Testis (tissue), 2 donors: ENCODE measurements at regions not wholly inside any gene's neighbourhood (a gene's known extent, or its start where the extent isn't known, plus 50 kb on each side); places are given as distances from the start of the nearest gene placed in this dataset.
A peak's percentile ranks its signal among the peaks of the same experiment; 100 is the strongest.

Experiments
- DNase-seq: peaks from one replicate; pipeline ENCODE4 v3.0.0-alpha.2; 2019
- H3K27ac ChIP-seq, 2 donors: fragments of 200-600 bp; sonication (generic); one replicate each; pipeline ENCODE4 v1.5.1; 2019
- H3K27me3 ChIP-seq: fragments of 200-600 bp; sonication (generic); one replicate; pipeline ENCODE4 v1.5.1; 2019
- H3K36me3 ChIP-seq: fragments of 200-600 bp; sonication (generic); one replicate; pipeline ENCODE4 v1.5.1; 2017; ENCODE audit warnings: low read depth; ENCODE audit errors: missing control alignments
- H3K4me1 ChIP-seq: fragments of 200-600 bp; sonication (generic); one replicate; pipeline ENCODE4 v1.5.1; 2019
- H3K4me3 ChIP-seq, 2 donors: fragments of 200-600 bp; sonication (generic); one replicate each; pipeline ENCODE4 v1.5.1; 2017 to 2019
- H3K9me3 ChIP-seq: fragments of 200-600 bp; sonication (generic); one replicate; pipeline ENCODE4 v1.5.1; 2017
- CTCF ChIP-seq, 3 experiments: fragments of 450-650 bp in 2 of 3; fragments of 200-600 bp in 1 of 3; sonication (generic) in 1 of 3; IDR thresholded peaks; one replicate each; pipeline ENCODE4 v1.5.1; 2016 to 2019; ENCODE audit warnings: antibody characterized with exemption in 3 of 3, mild to moderate bottlenecking in 2 of 3, moderate library complexity in 1 of 3
- POLR2A ChIP-seq: fragments of 450-650 bp; IDR thresholded peaks from one replicate; pipeline ENCODE4 v1.6.1; 2017; ENCODE audit warnings: antibody characterized with exemption, mild to moderate bottlenecking, moderate library complexity
- WGBS, 2 donors: methylation state at CpG; one replicate each; pipeline ENCODE4 v1.1.5; 2018; 5-methylcytosine and 5-hydroxymethylcytosine counted together
- intact Hi-C: fragments of 100-400 bp; cut with DNase I; formaldehyde crosslinking; loops from one replicate; pipeline ENCODE4 v1.15.1; 2023; ENCODE audit warnings: low total_unique reads

GRCh38 chr14:81989211-81989610, 455.6 kb upstream of the SEL1L start:
- DNase-seq = no peak
- H3K27ac ChIP-seq = no peak overlapping the region
- WGBS, 2 donors = 79 to 83% methylated on average over 3 of the region's 3 CpGs
- no peaks in the 10 kb centered on the region for H3K4me1 ChIP-seq
- no peak overlapping the region for H3K4me3 ChIP-seq
- H3K27me3 ChIP-seq = no peaks in the 10 kb centered on the region
- no peaks in the 10 kb centered on the region for H3K36me3 ChIP-seq
- TF ChIP-seq POLR2A = no peak
- TF ChIP-seq CTCF (IDR thresholded peaks at IDR 0.05) = no peak
- intact Hi-C loops = no loop called here
- H3K9me3 ChIP-seq = no peaks in the 10 kb centered on the region

GRCh38 chr14:81990312-81990761, 456.7 kb upstream of the SEL1L start:
- H3K4me3 ChIP-seq = no peak overlapping the region
- 22 to 40% methylated on average over 7 of the region's 7 CpGs for WGBS, 2 donors
- H3K9me3 ChIP-seq = no peaks in the 10 kb centered on the region
- intact Hi-C loops = no loop called here
- DNase-seq = peak; percentile 70
- H3K27me3 ChIP-seq = no peaks in the 10 kb centered on the region
- no peaks in the 10 kb centered on the region for H3K36me3 ChIP-seq
- H3K27ac ChIP-seq = no peak overlapping the region
- no peak for TF ChIP-seq POLR2A
- peak; percentile 47 to 87 (median 82) for TF ChIP-seq CTCF (IDR thresholded peaks at IDR 0.05)
- no peaks in the 10 kb centered on the region for H3K4me1 ChIP-seq

- no peaks in the 10 kb centered on the region for H3K4me1 ChIP-seq
- no peaks in the 10 kb centered on the region for H3K9me3 ChIP-seq
- H3K27me3 ChIP-seq = no peaks in the 10 kb centered on the region
- no peak overlapping the region for H3K4me3 ChIP-seq
- no peak overlapping the region for H3K27ac ChIP-seq
- TF ChIP-seq POLR2A (no peak), CTCF (IDR thresholded peaks at IDR 0.05) (peak in 1 of 3 experiments; percentile 6)
- 90 to 93% methylated on average over 1 of the region's 1 CpG for WGBS, 2 donors
- DNase-seq = peak; percentile 21
- H3K36me3 ChIP-seq = no peaks in the 10 kb centered on the region
- intact Hi-C loops = no loop called here
Measured at GRCh38 chr14:81991998-81992397, 458.3 kb upstream of the SEL1L start.

- intact Hi-C loops = no loop called here
- WGBS, 2 donors = 80 to 82% methylated on average over 3 of the region's 3 CpGs
- Histone ChIP-seq H3K36me3 (no peaks in the 10 kb centered on the region), H3K27ac (no peak overlapping the region), H3K4me3 (no peak overlapping the region), H3K27me3 (no peaks in the 10 kb centered on the region), H3K9me3 (no peaks in the 10 kb centered on the region), H3K4me1 (no peaks in the 10 kb centered on the region)
- TF ChIP-seq POLR2A = no peak
- TF ChIP-seq CTCF (IDR thresholded peaks at IDR 0.05) = no peak
- DNase-seq = no peak
Measured at GRCh38 chr14:81993432-81993831, 459.8 kb upstream of the SEL1L start.

GRCh38 chr14:82003426-82003825, 469.8 kb upstream of the SEL1L start:
- no peaks in the 10 kb centered on the region for H3K4me1 ChIP-seq
- H3K27ac ChIP-seq = no peak overlapping the region
- no peaks in the 10 kb centered on the region for H3K36me3 ChIP-seq
- H3K9me3 ChIP-seq = no peaks in the 10 kb centered on the region
- no peak overlapping the region for H3K4me3 ChIP-seq
- no peak for TF ChIP-seq POLR2A
- no peak for TF ChIP-seq CTCF (IDR thresholded peaks at IDR 0.05)
- intact Hi-C loops = no loop called here
- DNase-seq = no peak
- WGBS, 2 donors = 64 to 67% methylated on average over 1 of the region's 1 CpG
- no peaks in the 10 kb centered on the region for H3K27me3 ChIP-seq
